ENCODE measurements at regions not wholly inside any gene's neighbourhood (a gene's known extent, or its start where the extent isn't known, plus 50 kb on each side); places are given as distances from the start of the nearest gene placed in this dataset.

- DNase-seq (ENCODE audit: low spot score) = no peak
- Histone ChIP-seq H4K8ac (ENCODE audit: low read depth, low read length) (no peak overlapping the region), H2AK5ac (ENCODE audit: low read depth, low read length) (no peak overlapping the region), H3K18ac (ENCODE audit: low read length) (no peak overlapping the region), H2AFZ (ENCODE audit: low read length) (no peak overlapping the region), H4K91ac (ENCODE audit: low read depth, low read length, poor library complexity) (no peak overlapping the region), H3K14ac (ENCODE audit: low read length) (no peak overlapping the region), H2BK120ac (ENCODE audit: low read depth, low read length) (no peak overlapping the region), H3K4me1 (ENCODE audit: control insufficient read depth in 2 of 2, insufficient read depth in 1 of 2, low read depth in 1 of 2, low read length in 2 of 2) (peaks cover 4 to 11% of the 10 kb centered on the region in 2 donors), H3K36me3 (replicated peaks in 1 of 2; ENCODE audit: control insufficient read depth in 2 of 2, insufficient read depth in 2 of 2, low read length in 2 of 2) (no peaks in the 10 kb centered on the region), H2BK15ac (ENCODE audit: low read length) (no peak overlapping the region), H2BK5ac (ENCODE audit: low read length) (no peak overlapping the region), H3K4ac (ENCODE audit: low read length) (no peak overlapping the region), H3K79me1 (ENCODE audit: low read depth, low read length) (no peaks in the 10 kb centered on the region), H3K27me3 (ENCODE audit: control insufficient read depth in 3 of 3, insufficient read depth in 3 of 3, low read depth in 1 of 3, low read length in 3 of 3) (peaks cover 0 to 15% (median 0%) of the 10 kb centered on the region in 3 experiments), H3K4me2 (ENCODE audit: insufficient read depth, low read length, poor library complexity, severe bottlenecking) (no peak overlapping the region), H2BK12ac (ENCODE audit: low read length) (no peak overlapping the region), H3K4me3 (ENCODE audit: low read length in 2 of 2) (no peak overlapping the region), H3K9ac (ENCODE audit: low read depth, low read length, poor library complexity) (no peak overlapping the region), H3K23ac (ENCODE audit: low read depth, low read length, poor library complexity) (no peak overlapping the region), H3K9me3 (replicated peaks in 1 of 2; ENCODE audit: control insufficient read depth in 2 of 2, insufficient read depth in 1 of 2, low read depth in 1 of 2, low read length in 2 of 2) (no peaks in the 10 kb centered on the region), H3K27ac (replicated peaks; ENCODE audit: low read length) (no peak overlapping the region)
- no CpG with 5 or more reads among the region's 1 CpG for WGBS, 2 donors (ENCODE audit: extremely low coverage in 2 of 2, insufficient read length in 2 of 2, insufficient replicate concordance in 1 of 2)
Measured at GRCh38 chr7:21131897-21132296, 296.0 kb upstream of the SP4 start.

DNA sequence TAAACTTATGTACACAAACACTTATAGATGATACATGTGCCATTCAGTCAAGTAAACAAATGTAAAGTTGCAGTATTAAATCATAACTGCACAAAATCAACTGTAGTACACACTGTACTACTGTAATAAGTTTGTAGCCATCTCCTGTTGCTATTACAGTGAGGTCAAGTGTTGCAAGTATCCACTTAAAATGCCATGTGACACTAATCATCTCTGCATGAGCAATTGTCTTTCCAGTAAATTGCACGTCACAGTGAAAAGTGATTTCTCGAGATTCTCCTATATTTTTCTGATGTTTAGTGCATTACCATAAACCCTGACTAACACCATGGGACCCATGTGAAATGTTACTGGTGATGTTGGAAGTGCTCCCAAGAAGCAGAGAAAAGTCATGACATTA lies 293.3 kb upstream of the SP4 start:
- Histone ChIP-seq H3K23ac (ENCODE audit: low read depth, low read length, poor library complexity) (no peak overlapping the region), H3K4me3 (ENCODE audit: low read length in 2 of 2) (no peak overlapping the region), H4K91ac (ENCODE audit: low read depth, low read length, poor library complexity) (no peak overlapping the region), H3K9ac (ENCODE audit: low read depth, low read length, poor library complexity) (no peak overlapping the region), H3K27ac (replicated peaks; ENCODE audit: low read length) (no peak overlapping the region), H3K36me3 (replicated peaks in 1 of 2; ENCODE audit: control insufficient read depth in 2 of 2, insufficient read depth in 2 of 2, low read length in 2 of 2) (no peaks in the 10 kb centered on the region), H4K8ac (ENCODE audit: low read depth, low read length) (no peak overlapping the region), H3K4me2 (ENCODE audit: insufficient read depth, low read length, poor library complexity, severe bottlenecking) (no peak overlapping the region), H2AFZ (ENCODE audit: low read length) (no peak overlapping the region), H2BK120ac (ENCODE audit: low read depth, low read length) (no peak overlapping the region), H3K9me3 (replicated peaks in 1 of 2; ENCODE audit: control insufficient read depth in 2 of 2, insufficient read depth in 1 of 2, low read depth in 1 of 2, low read length in 2 of 2) (no peaks in the 10 kb centered on the region), H3K18ac (ENCODE audit: low read length) (no peak overlapping the region), H2BK15ac (ENCODE audit: low read length) (no peak overlapping the region), H2BK5ac (ENCODE audit: low read length) (no peak overlapping the region), H3K4ac (ENCODE audit: low read length) (no peak overlapping the region), H2BK12ac (ENCODE audit: low read length) (no peak overlapping the region), H3K79me1 (ENCODE audit: low read depth, low read length) (no peaks in the 10 kb centered on the region), H3K4me1 (ENCODE audit: control insufficient read depth in 2 of 2, insufficient read depth in 1 of 2, low read depth in 1 of 2, low read length in 2 of 2) (no peaks in the 10 kb centered on the region), H2AK5ac (ENCODE audit: low read depth, low read length) (no peak overlapping the region), H3K27me3 (ENCODE audit: control insufficient read depth in 3 of 3, insufficient read depth in 3 of 3, low read depth in 1 of 3, low read length in 3 of 3) (peaks cover 0 to 4% (median 0%) of the 10 kb centered on the region in 3 experiments), H3K14ac (ENCODE audit: low read length) (no peak overlapping the region)
- no CpG with 5 or more reads among the region's 2 CpGs for WGBS, 2 donors (ENCODE audit: extremely low coverage in 2 of 2, insufficient read length in 2 of 2, insufficient replicate concordance in 1 of 2)
- no peak for DNase-seq (ENCODE audit: low spot score)

DNA sequence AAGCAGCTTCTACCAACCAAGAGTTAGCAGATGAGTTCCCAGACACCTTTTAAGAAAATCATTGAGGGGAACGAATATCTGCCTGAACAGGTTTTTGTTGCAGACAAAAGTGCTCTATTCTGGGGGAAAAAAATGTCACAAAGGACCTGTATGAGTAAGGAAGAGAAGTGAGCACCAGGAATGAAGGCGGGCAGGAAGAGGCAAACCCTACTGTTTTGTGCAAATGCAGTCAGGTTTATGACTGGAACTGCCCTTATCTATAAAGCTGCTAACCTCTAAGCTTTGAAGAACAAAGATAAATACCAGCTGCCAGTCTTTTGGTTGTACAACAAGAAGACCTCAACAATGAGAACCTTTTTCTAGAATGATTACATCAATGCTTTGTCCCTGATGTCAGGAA lies 292.4 kb upstream of the SP4 start:
- Histone ChIP-seq H3K27ac (replicated peaks; ENCODE audit: low read length) (no peak overlapping the region), H2BK12ac (ENCODE audit: low read length) (no peak overlapping the region)

GRCh38 chr7:21137640-21138039 lies 290.2 kb upstream of the SP4 start:
- WGBS, 2 donors (ENCODE audit: extremely low coverage in 2 of 2, insufficient read length in 2 of 2, insufficient replicate concordance in 1 of 2) = no CpG with 5 or more reads among the region's 3 CpGs
- Histone ChIP-seq H4K91ac (ENCODE audit: low read depth, low read length, poor library complexity) (no peak overlapping the region), H2BK12ac (ENCODE audit: low read length) (no peak overlapping the region), H3K4me3 (ENCODE audit: low read length in 2 of 2) (no peak overlapping the region), H3K79me1 (ENCODE audit: low read depth, low read length) (no peaks in the 10 kb centered on the region), H2BK5ac (ENCODE audit: low read length) (no peak overlapping the region), H3K27ac (replicated peaks; ENCODE audit: low read length) (no peak overlapping the region), H3K18ac (ENCODE audit: low read length) (no peak overlapping the region), H2BK120ac (ENCODE audit: low read depth, low read length) (no peak overlapping the region), H3K36me3 (replicated peaks in 1 of 2; ENCODE audit: control insufficient read depth in 2 of 2, insufficient read depth in 2 of 2, low read length in 2 of 2) (no peaks in the 10 kb centered on the region), H3K4ac (ENCODE audit: low read length) (no peak overlapping the region), H3K9ac (ENCODE audit: low read depth, low read length, poor library complexity) (no peak overlapping the region), H3K4me2 (ENCODE audit: insufficient read depth, low read length, poor library complexity, severe bottlenecking) (no peak overlapping the region), H3K4me1 (ENCODE audit: control insufficient read depth in 2 of 2, insufficient read depth in 1 of 2, low read depth in 1 of 2, low read length in 2 of 2) (no peaks in the 10 kb centered on the region), H3K27me3 (ENCODE audit: control insufficient read depth in 3 of 3, insufficient read depth in 3 of 3, low read depth in 1 of 3, low read length in 3 of 3) (peaks cover 0 to 13% (median 0%) of the 10 kb centered on the region in 3 experiments), H3K14ac (ENCODE audit: low read length) (no peak overlapping the region), H3K9me3 (replicated peaks in 1 of 2; ENCODE audit: control insufficient read depth in 2 of 2, insufficient read depth in 1 of 2, low read depth in 1 of 2, low read length in 2 of 2) (no peaks in the 10 kb centered on the region), H3K23ac (ENCODE audit: low read depth, low read length, poor library complexity) (no peak overlapping the region), H2BK15ac (ENCODE audit: low read length) (no peak overlapping the region), H2AFZ (ENCODE audit: low read length) (no peak overlapping the region), H2AK5ac (ENCODE audit: low read depth, low read length) (no peak overlapping the region), H4K8ac (ENCODE audit: low read depth, low read length) (no peak overlapping the region)
- no peak for DNase-seq (ENCODE audit: low spot score)

More for the DNA sequence above, 292.4 kb upstream of the SP4 start:
- Histone ChIP-seq H3K4me1 (ENCODE audit: control insufficient read depth in 2 of 2, insufficient read depth in 1 of 2, low read depth in 1 of 2, low read length in 2 of 2) (no peaks in the 10 kb centered on the region), H3K79me1 (ENCODE audit: low read depth, low read length) (no peaks in the 10 kb centered on the region), H3K4me2 (ENCODE audit: insufficient read depth, low read length, poor library complexity, severe bottlenecking) (no peak overlapping the region), H2BK120ac (ENCODE audit: low read depth, low read length) (no peak overlapping the region), H3K18ac (ENCODE audit: low read length) (no peak overlapping the region), H3K36me3 (replicated peaks in 1 of 2; ENCODE audit: control insufficient read depth in 2 of 2, insufficient read depth in 2 of 2, low read length in 2 of 2) (no peaks in the 10 kb centered on the region), H3K9ac (ENCODE audit: low read depth, low read length, poor library complexity) (no peak overlapping the region), H2AK5ac (ENCODE audit: low read depth, low read length) (no peak overlapping the region), H2BK15ac (ENCODE audit: low read length) (no peak overlapping the region), H4K91ac (ENCODE audit: low read depth, low read length, poor library complexity) (no peak overlapping the region), H3K27me3 (ENCODE audit: control insufficient read depth in 3 of 3, insufficient read depth in 3 of 3, low read depth in 1 of 3, low read length in 3 of 3) (peaks cover 0 to 7% (median 0%) of the 10 kb centered on the region in 3 experiments), H2BK5ac (ENCODE audit: low read length) (no peak overlapping the region), H3K4me3 (ENCODE audit: low read length in 2 of 2) (no peak overlapping the region), H3K9me3 (replicated peaks in 1 of 2; ENCODE audit: control insufficient read depth in 2 of 2, insufficient read depth in 1 of 2, low read depth in 1 of 2, low read length in 2 of 2) (no peaks in the 10 kb centered on the region), H3K14ac (ENCODE audit: low read length) (no peak overlapping the region), H4K8ac (ENCODE audit: low read depth, low read length) (no peak overlapping the region), H3K23ac (ENCODE audit: low read depth, low read length, poor library complexity) (no peak overlapping the region), H3K4ac (ENCODE audit: low read length) (no peak overlapping the region), H2AFZ (ENCODE audit: low read length) (no peak overlapping the region)
- no peak for DNase-seq (ENCODE audit: low spot score)
- no CpG with 5 or more reads among the region's 2 CpGs for WGBS, 2 donors (ENCODE audit: extremely low coverage in 2 of 2, insufficient read length in 2 of 2, insufficient replicate concordance in 1 of 2)
